EH (cell line): ENCODE measurements at regions not wholly inside any gene's neighbourhood (a gene's known extent, or its start where the extent isn't known, plus 50 kb on each side); places are given as distances from the start of the nearest gene placed in this dataset.
"Not testable (repeated sequence)": the region's sequence is repeated elsewhere in the genome, so short reads cannot be mapped to it uniquely, and the experiment has no call there.

ENCODE experiments used
- DNase-seq: peaks from one replicate; pipeline ENCODE4 v3.0.0-alpha.2; 2015; ENCODE audit warnings: low read depth

DNA sequence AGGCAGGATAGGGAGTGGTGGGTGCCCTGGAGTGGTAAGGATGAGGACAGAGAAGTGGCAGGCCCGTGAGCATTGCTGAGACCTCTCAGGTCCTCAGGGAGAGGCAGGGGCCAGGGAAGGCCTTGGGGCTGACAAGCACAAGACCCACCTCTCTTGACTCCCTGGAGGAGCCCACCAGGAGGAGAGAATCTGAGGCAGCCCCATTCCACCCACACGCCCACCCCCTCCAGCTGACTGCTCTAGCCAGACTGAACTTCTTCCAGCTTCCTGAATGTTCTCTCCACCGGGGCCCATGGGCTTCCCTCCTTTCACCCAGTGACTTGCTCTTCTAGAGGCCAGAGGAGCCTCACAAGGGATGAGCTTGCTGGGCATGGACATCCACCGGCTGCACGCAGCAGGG lies 1403.0 kb downstream of the BRD1 start:
- no peak for DNase-seq

DNA sequence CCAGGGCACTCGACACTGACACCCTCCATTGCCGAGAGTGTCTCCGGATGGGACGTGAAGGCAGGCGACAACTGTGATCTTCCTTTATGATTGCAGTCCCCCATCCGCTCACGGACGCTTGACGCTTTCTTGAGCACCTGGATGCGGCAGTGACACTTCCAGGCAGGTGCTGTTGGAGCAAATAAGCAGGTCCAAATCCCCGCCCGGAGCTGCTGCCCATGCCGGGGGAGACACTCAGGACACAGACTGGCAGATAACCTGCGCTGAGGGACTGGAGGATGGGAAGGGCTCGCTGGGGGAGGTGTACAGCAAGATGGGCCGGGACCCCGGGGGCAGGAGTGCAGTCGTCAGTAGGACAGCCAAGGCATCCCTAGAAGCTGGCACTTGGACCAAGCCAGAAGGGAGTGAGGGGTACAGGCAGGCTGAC lies 1403.5 kb downstream of the BRD1 start:
- no peak for DNase-seq

- peak; percentile 3 for DNase-seq
Measured at GRCh38 chr22:48423481-48423911, 1404.2 kb downstream of the BRD1 start.

DNA sequence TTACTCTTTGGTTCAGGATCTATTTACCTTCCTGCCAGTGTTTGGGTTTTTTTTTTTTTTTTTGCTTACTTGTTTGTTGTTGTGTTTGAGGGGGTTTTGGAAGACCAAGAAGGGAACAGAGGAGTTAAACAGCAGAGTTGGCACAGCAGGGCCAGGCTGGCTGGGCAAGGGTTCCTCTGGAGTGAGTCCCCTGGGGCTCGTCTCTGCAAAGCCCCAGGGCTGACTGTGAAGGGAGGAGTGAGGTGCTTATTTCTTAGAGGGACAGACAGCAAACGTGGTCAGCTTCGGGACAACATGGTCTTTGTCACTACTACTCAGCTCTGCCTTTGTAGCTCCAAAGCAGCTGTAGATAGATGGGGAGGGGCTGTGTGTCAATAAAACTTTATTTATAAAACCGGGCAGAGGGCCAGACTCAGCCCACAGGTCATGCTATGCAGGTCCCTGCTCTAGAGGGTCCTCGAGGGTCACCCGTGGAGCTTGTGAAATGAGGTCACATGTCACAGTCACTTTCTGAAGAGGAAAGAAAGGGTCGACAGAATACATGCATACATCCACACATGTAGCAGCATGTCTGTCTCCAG lies 1404.7 kb downstream of the BRD1 start:
- no peak for DNase-seq

DNA sequence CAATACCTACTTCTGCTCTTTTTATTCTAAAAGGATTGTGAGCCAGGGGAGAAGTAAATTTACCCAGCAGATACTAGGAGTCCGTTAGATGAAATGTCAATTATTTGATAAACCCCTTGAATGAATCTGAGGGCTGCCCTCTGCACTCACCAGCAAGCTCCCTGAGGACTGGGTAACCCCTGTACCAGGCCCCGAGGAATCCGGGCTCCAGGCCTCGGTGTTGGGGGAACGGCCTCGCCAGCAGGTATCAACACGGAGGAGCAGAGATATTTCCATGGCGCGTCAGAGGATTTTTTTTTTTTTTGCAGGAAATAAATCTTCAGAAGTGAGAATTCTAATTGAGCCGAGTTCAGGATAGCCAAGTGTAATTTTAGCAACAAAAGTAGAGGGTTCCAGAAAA lies 1408.8 kb downstream of the BRD1 start:
- DNase-seq: no peak

- DNase-seq: no peak
Measured at GRCh38 chr22:48417225-48418070, 1410.2 kb downstream of the BRD1 start.

- DNase-seq: no peak
Measured at GRCh38 chr22:48416396-48417224, 1411.1 kb downstream of the BRD1 start.

- DNase-seq: no peak
Measured at GRCh38 chr22:48415520-48415919, 1412.2 kb downstream of the BRD1 start.

DNA sequence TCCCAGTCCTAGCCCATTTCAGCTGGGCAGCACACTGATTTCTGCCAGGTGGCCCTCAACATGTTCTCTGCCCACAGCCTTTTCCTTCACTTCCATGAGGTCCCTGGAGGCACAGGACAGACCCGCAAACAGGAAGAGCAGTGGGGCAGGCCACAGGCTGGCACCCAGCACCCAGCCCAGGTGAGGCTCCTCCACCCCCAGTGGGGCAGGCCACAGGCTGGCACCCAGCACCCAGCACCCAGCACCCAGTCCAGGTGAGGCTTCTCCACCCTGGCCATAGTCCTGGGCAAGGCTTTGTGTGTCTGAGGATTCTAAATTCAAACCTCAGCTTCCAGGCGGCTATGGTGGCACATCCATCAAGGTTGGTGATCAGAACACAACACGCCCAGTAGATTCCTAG lies 1413.0 kb downstream of the BRD1 start:
- no peak for DNase-seq

GRCh38 chr22:48412931-48413330 lies 1414.7 kb downstream of the BRD1 start:
- not testable (repeated sequence) for DNase-seq

DNA sequence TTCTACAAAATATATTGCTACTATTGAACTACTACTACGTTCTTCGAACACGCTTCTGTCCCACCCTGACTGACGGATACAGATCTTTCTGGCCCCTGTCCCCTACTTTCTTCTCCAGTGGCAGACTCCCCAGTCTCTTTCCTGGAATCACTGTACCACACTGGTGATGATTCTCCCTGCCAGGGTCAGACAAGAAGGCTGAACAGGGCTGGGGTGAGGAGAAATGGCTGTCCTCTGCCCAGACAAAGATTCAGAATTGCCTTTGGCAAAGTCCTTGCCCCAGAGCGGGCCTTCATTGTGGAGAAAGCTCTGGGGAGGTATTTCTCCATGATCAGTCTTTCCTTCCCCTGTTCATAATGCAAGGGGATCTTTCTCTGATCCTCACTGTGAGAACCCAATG lies 1417.1 kb downstream of the BRD1 start:
- no peak for DNase-seq

GRCh38 chr22:48407256-48407955 lies 1420.3 kb downstream of the BRD1 start:
- DNase-seq: no peak

DNA sequence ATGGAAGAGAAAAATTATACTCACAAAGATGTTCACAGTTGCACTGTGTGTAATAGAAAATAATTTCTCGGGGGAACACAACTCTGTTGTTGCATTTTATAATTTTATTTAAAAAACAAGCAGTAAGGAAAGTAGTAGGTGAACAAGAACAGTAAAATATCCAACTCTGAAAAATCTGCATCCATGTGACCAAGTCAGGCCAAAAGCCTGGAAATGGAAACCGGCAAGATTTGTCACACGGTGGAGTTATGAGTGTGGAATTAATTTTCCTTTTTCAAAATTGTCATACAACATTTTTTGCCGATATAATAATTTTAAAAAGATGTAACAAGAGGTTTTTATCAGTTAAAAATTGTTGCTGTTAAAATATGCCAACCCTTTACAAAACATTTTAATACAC lies 1421.5 kb downstream of the BRD1 start:
- DNase-seq: no peak

GRCh38 chr22:48405741-48406140 lies 1421.9 kb downstream of the BRD1 start:
- DNase-seq: no peak

GRCh38 chr22:48404801-48405447 lies 1422.7 kb downstream of the BRD1 start:
- DNase-seq: no peak

GRCh38 chr22:48403521-48404403 lies 1423.9 kb downstream of the BRD1 start:
- DNase-seq: no peak

DNA sequence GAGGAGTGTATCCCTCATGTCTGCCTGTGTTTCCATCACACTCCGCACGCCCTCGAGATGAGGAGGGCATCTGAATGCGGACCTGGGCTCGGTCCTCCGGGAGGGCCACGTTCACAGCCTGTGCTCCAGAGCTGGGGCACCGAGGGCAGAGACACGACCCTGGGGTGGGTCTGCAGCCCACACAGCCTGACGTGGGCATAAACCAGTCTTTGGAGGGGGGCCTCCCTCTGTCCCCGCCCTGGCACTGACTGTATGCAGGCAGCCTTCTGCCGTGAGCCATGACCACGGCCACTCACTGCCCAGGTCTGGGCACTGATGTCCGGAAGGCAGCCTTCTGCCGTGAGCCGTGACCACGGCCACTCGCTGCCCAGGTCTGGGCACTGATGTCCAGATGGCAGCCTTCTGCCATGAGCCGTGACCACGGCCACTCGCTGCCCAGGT lies 1425.1 kb downstream of the BRD1 start:
- no peak for DNase-seq

DNA sequence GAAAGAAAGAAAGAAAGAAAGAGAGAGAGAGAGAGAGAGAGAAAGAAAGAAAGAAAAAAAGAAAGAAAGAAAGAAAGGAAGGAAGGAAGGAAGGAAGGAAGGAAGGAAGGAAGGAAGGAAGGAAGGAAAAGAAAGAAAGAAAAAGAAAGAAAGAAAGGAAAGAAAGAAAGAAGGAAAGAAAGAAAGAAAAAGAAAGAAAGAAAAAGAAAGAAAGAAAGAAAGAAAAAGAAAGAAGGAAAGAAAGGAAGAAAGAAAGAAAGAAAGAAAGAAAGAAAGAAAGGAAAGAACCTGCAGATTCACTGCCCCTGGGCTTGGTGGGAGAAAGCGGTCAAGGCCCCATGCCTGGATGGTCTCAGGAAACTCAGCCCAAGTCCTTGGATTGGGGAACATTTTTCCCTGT lies 1426.2 kb downstream of the BRD1 start:
- DNase-seq: not testable (repeated sequence)

- DNase-seq: no peak
Measured at GRCh38 chr22:48398181-48398905, 1429.3 kb downstream of the BRD1 start.
